GM12878 (cell line): ENCODE measurements at regions not wholly inside any gene's neighbourhood (a gene's known extent, or its start where the extent isn't known, plus 50 kb on each side); places are given as distances from the start of the nearest gene placed in this dataset.

Experiments
- ATAC-seq: fragments of 200-7000 bp; cut with Tn5 transposase; 3 replicates; pipeline ENCODE4 v1.9.1; 2020; ENCODE audit warnings: mild to moderate bottlenecking, moderate library complexity
- BruUV-seq: library from RNA; stranded (reverse); fragments of 400-500 nt; replicated peaks from 2 replicates; lab custom pipeline; 2021; lab: Mats Ljungman, UMichigan
- CTCF ChIA-PET: fragments of 300-600 bp; sonication (Branson Sonifier 250); formaldehyde crosslinking; extraction: SDS; loops from one replicate; lab custom pipeline; 2021; ENCODE audit warnings: inconsistent platforms; lab: Yijun Ruan, JAX
- POLR2A ChIA-PET: fragments of 350-600 bp; formaldehyde crosslinking; extraction: SDS; loops from one replicate; lab custom pipeline; 2021; ENCODE audit warnings: inconsistent platforms; lab: Charles Lee
- RAD21 ChIA-PET: fragments of 300-600 bp; sonication (Branson Sonifier 250); formaldehyde crosslinking; loops from one replicate; lab custom pipeline; 2023; ENCODE audit warnings: antibody characterized with exemption; ENCODE audit not compliant: unreplicated experiment; lab: Charles Lee
- SMC1A ChIA-PET: fragments of 300-600 bp; sonication (Branson Sonifier 250); formaldehyde crosslinking; loops from one replicate; lab custom pipeline; 2023; ENCODE audit not compliant: unreplicated experiment, uncharacterized antibody; lab: Charles Lee
- DNase-seq: peaks from one replicate; pipeline ENCODE4 v3.0.0-alpha.2; 2011; ENCODE audit warnings: low read depth, low spot score
- FAIRE-seq: peaks from 3 replicates; lab custom pipeline; 2011; peaks lifted over from hg19 to GRCh38; lab: Jason Lieb, UNC
- H2AFZ ChIP-seq: 2 replicates; pipeline ENCODE4 v1.6.0; 2011; ENCODE audit warnings: low read depth, low read length, control low read depth; ENCODE audit not compliant: control insufficient read depth
- H3K27ac ChIP-seq: 2 replicates; pipeline ENCODE4 v1.5.1; 2011; ENCODE audit warnings: control low read depth; ENCODE audit not compliant: control insufficient read depth, insufficient read depth
- H3K27me3 ChIP-seq, 2 experiments: replicated peaks in 1 of 2; 2 replicates each; pipeline versions ENCODE4 v1.6.0 to v1.6.1; 2011; ENCODE audit warnings: low read length in 1 of 2; ENCODE audit not compliant: control insufficient read depth in 2 of 2, insufficient read depth in 2 of 2
- H3K36me3 ChIP-seq, 2 experiments: 2 replicates each; pipeline ENCODE4 v1.5.1; 2011; ENCODE audit warnings: low read length in 1 of 2; ENCODE audit not compliant: control insufficient read depth in 2 of 2, insufficient read depth in 2 of 2
- H3K4me1 ChIP-seq: 2 replicates; pipeline ENCODE4 v1.6.1; 2011; ENCODE audit warnings: mild to moderate bottlenecking, low read length, moderate library complexity, mixed read lengths; ENCODE audit not compliant: control insufficient read depth, insufficient read depth
- H3K4me2 ChIP-seq: 2 replicates; pipeline ENCODE4 v1.6.0; 2011; ENCODE audit warnings: control low read depth; ENCODE audit not compliant: control insufficient read depth, insufficient read depth
- H3K4me3 ChIP-seq: fragments of 200-600 bp; sonication (generic); 2 replicates; pipeline ENCODE4 v1.5.1; 2016
- H3K79me2 ChIP-seq: 2 replicates; pipeline ENCODE4 v1.6.0; 2011; ENCODE audit warnings: low read length; ENCODE audit not compliant: control insufficient read depth, insufficient read depth
- H3K9ac ChIP-seq: 2 replicates; pipeline ENCODE4 v1.8.0; 2011; ENCODE audit warnings: low read length, control low read depth, mixed read lengths; ENCODE audit not compliant: control insufficient read depth, insufficient read depth
- H3K9me3 ChIP-seq: replicated peaks from 3 replicates; pipeline ENCODE4 v1.5.1; 2011; ENCODE audit warnings: mild to moderate bottlenecking, low read length; ENCODE audit not compliant: control insufficient read depth, insufficient read depth
- H4K20me1 ChIP-seq: 2 replicates; pipeline ENCODE4 v1.6.0; 2011; ENCODE audit not compliant: control insufficient read depth, insufficient read depth
- ATF7 ChIP-seq: fragments of 450-650 bp; IDR thresholded peaks from 2 replicates; pipeline ENCODE4 v1.6.1; 2016; ENCODE audit warnings: low read depth, mild to moderate bottlenecking
- CREM ChIP-seq: IDR thresholded peaks from 2 replicates; pipeline ENCODE4 v1.6.1; 2014; ENCODE audit warnings: antibody characterized with exemption, low read depth
- EGR1 ChIP-seq, 2 experiments: IDR thresholded peaks; 1 replicate in 1 of 2; 2 replicates in 1 of 2; pipeline ENCODE4 v1.6.1; 2011 to 2012; ENCODE audit warnings: low read depth in 2 of 2, low read length in 2 of 2, borderline replicate concordance in 1 of 2, mild to moderate bottlenecking in 1 of 2, moderate library complexity in 1 of 2
- ESRRA ChIP-seq: IDR thresholded peaks from 2 replicates; pipeline ENCODE4 v1.6.1; 2012; ENCODE audit warnings: mild to moderate bottlenecking, low read length, improper control_type of control experiment
- ETV6 ChIP-seq, 2 experiments: fragments of 450-650 bp in 1 of 2; IDR thresholded peaks in 1 of 2; conservative IDR thresholded peaks in 1 of 2; 2 replicates each; pipeline ENCODE4 v1.6.1; 2014; ENCODE audit warnings: antibody characterized with exemption in 1 of 2, borderline replicate concordance in 1 of 2, low read depth in 1 of 2, mild to moderate bottlenecking in 1 of 2, moderate library complexity in 1 of 2
- IKZF2 ChIP-seq, 2 experiments: fragments of 450-650 bp; IDR thresholded peaks; 2 replicates each; pipeline ENCODE4 v1.6.1; 2017; ENCODE audit warnings: mild to moderate bottlenecking in 2 of 2, moderate library complexity in 2 of 2
- KDM1A ChIP-seq: fragments of 200-600 bp; sonication (generic); IDR thresholded peaks from 2 replicates; pipeline ENCODE4 v1.6.1; 2016; ENCODE audit warnings: borderline replicate concordance
- KLF5 ChIP-seq: fragments of 450-650 bp; IDR thresholded peaks from 2 replicates; pipeline ENCODE4 v1.6.1; 2014; ENCODE audit warnings: mild to moderate bottlenecking; ENCODE audit not compliant: partially characterized antibody
- LARP7 ChIP-seq: fragments of 450-650 bp; IDR thresholded peaks from 2 replicates; pipeline ENCODE4 v1.6.1; 2017; ENCODE audit warnings: mild to moderate bottlenecking
- NR2C1 ChIP-seq: fragments of 450-650 bp; IDR thresholded peaks from 2 replicates; pipeline ENCODE4 v1.6.1; 2017; ENCODE audit warnings: antibody characterized with exemption, mild to moderate bottlenecking, moderate library complexity
- PAX5 ChIP-seq: IDR thresholded peaks from 2 replicates; pipeline ENCODE4 v1.6.1; 2011; ENCODE audit warnings: low read depth, low read length, borderline replicate concordance
- POU2F2 ChIP-seq: IDR thresholded peaks from 3 replicates; pipeline ENCODE4 v1.6.1; 2011; ENCODE audit warnings: low read depth, mild to moderate bottlenecking, low read length, borderline replicate concordance
- SPI1 ChIP-seq: IDR thresholded peaks from 2 replicates; pipeline ENCODE4 v1.6.1; 2011; ENCODE audit warnings: low read depth, mild to moderate bottlenecking, low read length, moderate library complexity, borderline replicate concordance; ENCODE audit not compliant: insufficient read depth
- SRF ChIP-seq, 2 experiments: IDR thresholded peaks; 2 replicates each; pipeline ENCODE4 v1.6.1; 2011; ENCODE audit warnings: low read depth in 2 of 2, low read length in 2 of 2, mild to moderate bottlenecking in 1 of 2, moderate library complexity in 1 of 2
- YY1 ChIP-seq: IDR thresholded peaks from 2 replicates; pipeline ENCODE4 v1.6.1; 2011; ENCODE audit warnings: low read depth, mild to moderate bottlenecking, low read length
- WGBS: methylation state at CpG from one replicate; pipeline ENCODE4 v1.1.6; 2016; ENCODE audit warnings: low lambda C conversion rate; ENCODE audit not compliant: insufficient replicate concordance, insufficient coverage; ENCODE audit errors: missing lambda C conversion rate; 5-methylcytosine and 5-hydroxymethylcytosine counted together
- in situ Hi-C: fragments of 300-500 bp; cut with MboI; formaldehyde crosslinking; loops from 9 replicates; pipeline ENCODE4 v1.14.3; 2018; ENCODE audit warnings: mixed read lengths
- intact Hi-C: fragments of 100-400 bp; cut with micrococcal nuclease; formaldehyde crosslinking; loops from one replicate; pipeline ENCODE4 v1.14.2; 2022; ENCODE audit not compliant: unreplicated experiment
- TF ChIP-seq, protein P1 (sequence below): IDR thresholded peaks from 2 replicates; pipeline ENCODE4 v1.6.1; 2012; ENCODE audit warnings: low read depth, low read length, improper control_type of control experiment
- TF ChIP-seq, protein P2 (sequence below): fragments of 450-650 bp; IDR thresholded peaks from 2 replicates; pipeline ENCODE4 v1.6.1; 2017; ENCODE audit warnings: mild to moderate bottlenecking, low read depth, inconsistent platforms; ENCODE audit not compliant: poor library complexity, severe bottlenecking
- TF ChIP-seq, protein P3 (sequence below): IDR thresholded peaks from 2 replicates; pipeline ENCODE4 v1.6.1; 2012; ENCODE audit warnings: improper control_type of control experiment, low read depth, low read length; ENCODE audit not compliant: insufficient replicate concordance

DNA sequence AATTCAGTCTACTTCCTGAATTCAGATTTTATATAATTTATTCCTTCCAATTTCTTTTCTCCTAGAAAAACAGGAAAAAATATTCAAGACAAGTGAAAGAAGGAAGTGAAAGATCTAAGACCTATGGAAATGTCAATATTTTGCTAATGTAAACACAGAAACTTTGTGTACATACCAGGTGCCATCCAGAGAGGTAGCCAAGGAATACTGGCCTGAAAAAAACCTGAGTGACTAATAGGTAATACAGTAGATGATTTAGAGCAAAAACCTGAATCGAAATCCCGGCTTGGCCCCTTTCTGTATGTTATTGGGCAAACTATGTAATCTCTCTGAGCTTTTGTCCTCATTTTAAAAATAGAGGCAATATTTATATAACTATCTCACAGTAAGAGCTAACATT lies 59.2 kb upstream of the FSHB start:
- H4K20me1 ChIP-seq = no peaks in the 10 kb centered on the region
- H3K4me3 ChIP-seq = no peak overlapping the region
- CTCF ChIA-PET = interaction anchor here (0.7 to 4.2 kb wide), 6 partner anchors 25 to 143 kb away, joined by 3 to 16 read pairs (median 4); no protein-coding TSS in a partner anchor
- no peak overlapping the region for H3K27ac ChIP-seq
- no peaks in the 10 kb centered on the region for H3K4me1 ChIP-seq
- no TSS peak for BruUV-seq
- no peaks in the 10 kb centered on the region for H3K36me3 ChIP-seq
- 76% methylated on average over 2 of the region's 2 CpGs for WGBS
- no peak for FAIRE-seq
- in situ Hi-C loops = no loop called here
- no peaks in the 10 kb centered on the region for H3K27me3 ChIP-seq
- H3K9ac ChIP-seq = no peak overlapping the region
- no peaks in the 10 kb centered on the region for H3K79me2 ChIP-seq
- DNase-seq = no peak
- no peak overlapping the region for H3K4me2 ChIP-seq
- RAD21 ChIA-PET = interaction anchor here (1.3 kb wide), 1 partner anchor 25 kb away, joined by 3 read pairs; no protein-coding TSS in a partner anchor
- H2AFZ ChIP-seq = no peak overlapping the region
- H3K9me3 ChIP-seq = no peaks in the 10 kb centered on the region; the same call in 2 of the 3 replicates
- SMC1A ChIA-PET = interaction anchor here (1.3 kb wide), 2 partner anchors 25 to 35 kb away, joined by 3 to 4 read pairs; no protein-coding TSS in a partner anchor
- no peak for ATAC-seq
- intact Hi-C loops = no loop called here
- POLR2A ChIA-PET = no interaction called here
- TF ChIP-seq, protein P1, sequence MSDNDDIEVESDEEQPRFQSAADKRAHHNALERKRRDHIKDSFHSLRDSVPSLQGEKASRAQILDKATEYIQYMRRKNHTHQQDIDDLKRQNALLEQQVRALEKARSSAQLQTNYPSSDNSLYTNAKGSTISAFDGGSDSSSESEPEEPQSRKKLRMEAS = no peak
- no peak for TF ChIP-seq EGR1 (IDR thresholded peaks at IDR 0.05; ENCODE audit: borderline replicate concordance in 1 of 2, low read depth in 2 of 2, low read length in 2 of 2)
- TF ChIP-seq KDM1A = no peak
- TF ChIP-seq CREM = no peak
- TF ChIP-seq, protein P2, sequence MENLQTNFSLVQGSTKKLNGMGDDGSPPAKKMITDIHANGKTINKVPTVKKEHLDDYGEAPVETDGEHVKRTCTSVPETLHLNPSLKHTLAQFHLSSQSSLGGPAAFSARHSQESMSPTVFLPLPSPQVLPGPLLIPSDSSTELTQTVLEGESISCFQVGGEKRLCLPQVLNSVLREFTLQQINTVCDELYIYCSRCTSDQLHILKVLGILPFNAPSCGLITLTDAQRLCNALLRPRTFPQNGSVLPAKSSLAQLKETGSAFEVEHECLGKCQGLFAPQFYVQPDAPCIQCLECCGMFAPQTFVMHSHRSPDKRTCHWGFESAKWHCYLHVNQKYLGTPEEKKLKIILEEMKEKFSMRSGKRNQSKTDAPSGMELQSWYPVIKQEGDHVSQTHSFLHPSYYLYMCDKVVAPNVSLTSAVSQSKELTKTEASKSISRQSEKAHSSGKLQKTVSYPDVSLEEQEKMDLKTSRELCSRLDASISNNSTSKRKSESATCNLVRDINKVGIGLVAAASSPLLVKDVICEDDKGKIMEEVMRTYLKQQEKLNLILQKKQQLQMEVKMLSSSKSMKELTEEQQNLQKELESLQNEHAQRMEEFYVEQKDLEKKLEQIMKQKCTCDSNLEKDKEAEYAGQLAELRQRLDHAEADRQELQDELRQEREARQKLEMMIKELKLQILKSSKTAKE = no peak
- TF ChIP-seq LARP7 = no peak
- TF ChIP-seq POU2F2 = no peak
- no peak for TF ChIP-seq NR2C1
- TF ChIP-seq ATF7 = no peak
- TF ChIP-seq SPI1 = no peak
- TF ChIP-seq SRF (IDR thresholded peaks at IDR 0.05; ENCODE audit: low read depth in 2 of 2, low read length in 2 of 2) = no peak
- TF ChIP-seq, protein P3, sequence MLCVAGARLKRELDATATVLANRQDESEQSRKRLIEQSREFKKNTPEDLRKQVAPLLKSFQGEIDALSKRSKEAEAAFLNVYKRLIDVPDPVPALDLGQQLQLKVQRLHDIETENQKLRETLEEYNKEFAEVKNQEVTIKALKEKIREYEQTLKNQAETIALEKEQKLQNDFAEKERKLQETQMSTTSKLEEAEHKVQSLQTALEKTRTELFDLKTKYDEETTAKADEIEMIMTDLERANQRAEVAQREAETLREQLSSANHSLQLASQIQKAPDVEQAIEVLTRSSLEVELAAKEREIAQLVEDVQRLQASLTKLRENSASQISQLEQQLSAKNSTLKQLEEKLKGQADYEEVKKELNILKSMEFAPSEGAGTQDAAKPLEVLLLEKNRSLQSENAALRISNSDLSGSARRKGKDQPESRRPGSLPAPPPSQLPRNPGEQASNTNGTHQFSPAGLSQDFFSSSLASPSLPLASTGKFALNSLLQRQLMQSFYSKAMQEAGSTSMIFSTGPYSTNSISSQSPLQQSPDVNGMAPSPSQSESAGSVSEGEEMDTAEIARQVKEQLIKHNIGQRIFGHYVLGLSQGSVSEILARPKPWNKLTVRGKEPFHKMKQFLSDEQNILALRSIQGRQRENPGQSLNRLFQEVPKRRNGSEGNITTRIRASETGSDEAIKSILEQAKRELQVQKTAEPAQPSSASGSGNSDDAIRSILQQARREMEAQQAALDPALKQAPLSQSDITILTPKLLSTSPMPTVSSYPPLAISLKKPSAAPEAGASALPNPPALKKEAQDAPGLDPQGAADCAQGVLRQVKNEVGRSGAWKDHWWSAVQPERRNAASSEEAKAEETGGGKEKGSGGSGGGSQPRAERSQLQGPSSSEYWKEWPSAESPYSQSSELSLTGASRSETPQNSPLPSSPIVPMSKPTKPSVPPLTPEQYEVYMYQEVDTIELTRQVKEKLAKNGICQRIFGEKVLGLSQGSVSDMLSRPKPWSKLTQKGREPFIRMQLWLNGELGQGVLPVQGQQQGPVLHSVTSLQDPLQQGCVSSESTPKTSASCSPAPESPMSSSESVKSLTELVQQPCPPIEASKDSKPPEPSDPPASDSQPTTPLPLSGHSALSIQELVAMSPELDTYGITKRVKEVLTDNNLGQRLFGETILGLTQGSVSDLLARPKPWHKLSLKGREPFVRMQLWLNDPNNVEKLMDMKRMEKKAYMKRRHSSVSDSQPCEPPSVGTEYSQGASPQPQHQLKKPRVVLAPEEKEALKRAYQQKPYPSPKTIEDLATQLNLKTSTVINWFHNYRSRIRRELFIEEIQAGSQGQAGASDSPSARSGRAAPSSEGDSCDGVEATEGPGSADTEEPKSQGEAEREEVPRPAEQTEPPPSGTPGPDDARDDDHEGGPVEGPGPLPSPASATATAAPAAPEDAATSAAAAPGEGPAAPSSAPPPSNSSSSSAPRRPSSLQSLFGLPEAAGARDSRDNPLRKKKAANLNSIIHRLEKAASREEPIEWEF = no peak
- TF ChIP-seq ETV6 (conservative IDR thresholded peaks at IDR 0.05 in 1 of 2, IDR thresholded peaks at IDR 0.05 in 1 of 2; ENCODE audit: borderline replicate concordance in 1 of 2, low read depth in 1 of 2) = no peak
- TF ChIP-seq IKZF2 (IDR thresholded peaks at IDR 0.05) = no peak
- no peak for TF ChIP-seq YY1
- no peak for TF ChIP-seq ESRRA
- no peak for TF ChIP-seq PAX5
- no peak for TF ChIP-seq KLF5
